ENCODE measurements at regions not wholly inside any gene's neighbourhood (a gene's known extent, or its start where the extent isn't known, plus 50 kb on each side); places are given as distances from the start of the nearest gene placed in this dataset.

DNA sequence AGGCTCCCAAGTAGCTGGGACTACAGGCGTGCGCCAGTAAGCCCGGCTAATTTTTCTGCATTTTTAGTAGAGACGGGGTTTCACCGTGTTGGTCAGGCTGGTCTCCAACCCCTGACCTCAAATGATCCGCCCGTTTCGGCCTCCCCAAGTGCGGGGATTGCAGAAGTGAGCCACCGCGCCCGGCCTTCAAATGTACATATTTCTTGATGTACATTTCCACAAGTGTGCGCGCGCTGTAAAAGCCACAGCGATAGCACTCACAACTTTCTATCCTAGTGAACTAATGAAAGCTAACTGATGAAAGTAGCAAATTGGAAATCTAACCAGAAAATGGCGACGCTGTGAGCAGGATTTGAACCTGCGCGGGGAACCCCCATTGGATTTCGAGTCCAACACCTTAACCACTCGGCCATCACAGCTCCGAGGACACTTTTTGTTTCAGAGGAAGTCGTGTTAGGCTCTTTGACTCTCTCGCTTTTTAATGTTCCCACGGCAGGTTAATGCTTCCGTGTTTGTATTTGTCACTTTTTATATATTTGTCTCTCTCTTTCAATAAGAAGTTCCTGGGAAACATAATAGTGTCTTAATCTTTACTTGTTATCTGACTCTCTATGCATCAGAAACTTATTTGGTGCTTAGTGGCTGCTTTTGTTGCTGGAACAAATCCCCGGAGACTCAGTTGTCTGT, 199.4 kb upstream of the ZNF184 start (continued):
- TF ChIP-seq, protein P1, sequence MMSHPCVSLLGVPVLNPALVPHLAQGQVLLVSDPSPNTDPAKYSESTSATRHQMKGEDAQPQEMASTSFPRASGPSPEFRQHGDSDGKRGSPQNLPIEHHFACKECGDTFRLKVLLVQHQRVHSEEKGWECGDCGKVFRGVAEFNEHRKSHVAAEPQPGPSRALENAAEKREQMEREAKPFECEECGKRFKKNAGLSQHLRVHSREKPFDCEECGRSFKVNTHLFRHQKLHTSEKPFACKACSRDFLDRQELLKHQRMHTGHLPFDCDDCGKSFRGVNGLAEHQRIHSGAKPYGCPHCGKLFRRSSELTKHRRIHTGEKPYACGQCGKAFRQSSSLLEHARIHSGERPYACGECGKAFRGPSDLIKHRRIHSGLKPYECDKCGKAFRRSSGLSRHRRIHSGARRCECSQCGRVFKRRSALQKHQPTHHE (CRISPR knock-in tag; IDR thresholded peaks at IDR 0.05; ENCODE audit: borderline replicate concordance), result no peak; the same call in 1 of the 2 replicates
- TF ChIP-seq POLR2AphosphoS2 (IDR thresholded peaks at IDR 0.05; ENCODE audit: low read depth, low read length) (no peak), ARNT (IDR thresholded peaks at IDR 0.05) (no peak), NRL (CRISPR knock-in tag; IDR thresholded peaks at IDR 0.05; ENCODE audit: borderline replicate concordance) (peak; percentile 27; the same call in 1 of the 2 replicates), PPARG (CRISPR knock-in tag; conservative IDR thresholded peaks at IDR 0.05) (no peak; the same call in 1 of the 2 replicates), CBFB (CRISPR knock-in tag; IDR thresholded peaks at IDR 0.05) (0 out of 2 replicates have a peak, but pooled peaks have one; percentile 41), ZNF816 (CRISPR knock-in tag; IDR thresholded peaks at IDR 0.05; ENCODE audit: borderline replicate concordance) (no peak), ZNF281 (CRISPR knock-in tag; IDR thresholded peaks at IDR 0.05; ENCODE audit: borderline replicate concordance) (no peak; the same call in 1 of the 2 replicates), ZNF362 (CRISPR knock-in tag; IDR thresholded peaks at IDR 0.05; ENCODE audit: borderline replicate concordance) (peak; percentile 60; the same call in 1 of the 2 replicates), ZNF703 (CRISPR knock-in tag; IDR thresholded peaks at IDR 0.05; ENCODE audit: borderline replicate concordance) (no peak), PRDM4 (CRISPR knock-in tag; IDR thresholded peaks at IDR 0.05; ENCODE audit: borderline replicate concordance) (no peak), ZSCAN21 (CRISPR knock-in tag; IDR thresholded peaks at IDR 0.05; ENCODE audit: borderline replicate concordance) (0 out of 2 replicates have a peak, but pooled peaks have one; percentile 31)
- TF ChIP-seq, protein P2, sequence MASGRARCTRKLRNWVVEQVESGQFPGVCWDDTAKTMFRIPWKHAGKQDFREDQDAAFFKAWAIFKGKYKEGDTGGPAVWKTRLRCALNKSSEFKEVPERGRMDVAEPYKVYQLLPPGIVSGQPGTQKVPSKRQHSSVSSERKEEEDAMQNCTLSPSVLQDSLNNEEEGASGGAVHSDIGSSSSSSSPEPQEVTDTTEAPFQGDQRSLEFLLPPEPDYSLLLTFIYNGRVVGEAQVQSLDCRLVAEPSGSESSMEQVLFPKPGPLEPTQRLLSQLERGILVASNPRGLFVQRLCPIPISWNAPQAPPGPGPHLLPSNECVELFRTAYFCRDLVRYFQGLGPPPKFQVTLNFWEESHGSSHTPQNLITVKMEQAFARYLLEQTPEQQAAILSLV (CRISPR knock-in tag; IDR thresholded peaks at IDR 0.05; ENCODE audit: borderline replicate concordance), result no peak
- TF ChIP-seq, protein P3, sequence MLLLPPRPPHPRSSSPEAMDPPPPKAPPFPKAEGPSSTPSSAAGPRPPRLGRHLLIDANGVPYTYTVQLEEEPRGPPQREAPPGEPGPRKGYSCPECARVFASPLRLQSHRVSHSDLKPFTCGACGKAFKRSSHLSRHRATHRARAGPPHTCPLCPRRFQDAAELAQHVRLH (CRISPR knock-in tag; IDR thresholded peaks at IDR 0.05; ENCODE audit: borderline replicate concordance, low read depth), result peak; percentile 88; the same call in 1 of the 2 replicates
- TF ChIP-seq, protein P4, sequence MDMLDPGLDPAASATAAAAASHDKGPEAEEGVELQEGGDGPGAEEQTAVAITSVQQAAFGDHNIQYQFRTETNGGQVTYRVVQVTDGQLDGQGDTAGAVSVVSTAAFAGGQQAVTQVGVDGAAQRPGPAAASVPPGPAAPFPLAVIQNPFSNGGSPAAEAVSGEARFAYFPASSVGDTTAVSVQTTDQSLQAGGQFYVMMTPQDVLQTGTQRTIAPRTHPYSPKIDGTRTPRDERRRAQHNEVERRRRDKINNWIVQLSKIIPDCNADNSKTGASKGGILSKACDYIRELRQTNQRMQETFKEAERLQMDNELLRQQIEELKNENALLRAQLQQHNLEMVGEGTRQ (IDR thresholded peaks at IDR 0.05; ENCODE audit: low read depth, low read length), result no peak
- TF ChIP-seq, protein P4 (CRISPR knock-in tag; IDR thresholded peaks at IDR 0.05; ENCODE audit: borderline replicate concordance), result no peak

All from HepG2 (cell line).